H1 (cell line): ENCODE measurements at regions not wholly inside any gene's neighbourhood (a gene's known extent, or its start where the extent isn't known, plus 50 kb on each side); places are given as distances from the start of the nearest gene placed in this dataset.

Source experiments
- CTCF ChIA-PET: fragments of 300-600 bp; sonication (Branson Sonifier 250); formaldehyde crosslinking; loops from one replicate; lab custom pipeline; 2021; ENCODE audit not compliant: partially characterized antibody; lab: Charles Lee
- POLR2A ChIA-PET: fragments of 300-600 bp; sonication (Branson Sonifier 250); formaldehyde crosslinking; loops from one replicate; lab custom pipeline; 2021; ENCODE audit warnings: inconsistent platforms; ENCODE audit not compliant: partially characterized antibody; lab: Charles Lee
- DNase-seq, 2 experiments: peaks; one replicate each; pipeline versions ENCODE4 v3.0.0 to v3.0.0-alpha.2; 2010 to 2022; ENCODE audit warnings: low spot score in 2 of 2, low read depth in 1 of 2, mixed read lengths in 1 of 2
- FAIRE-seq: peaks from 2 replicates; lab custom pipeline; 2011; peaks lifted over from hg19 to GRCh38; lab: Jason Lieb, UNC
- H2AFZ ChIP-seq: 2 replicates; pipeline ENCODE4 v1.8.1; 2012; ENCODE audit warnings: low read length, inconsistent platforms
- H2AK5ac ChIP-seq: 2 replicates; pipeline ENCODE4 v1.6.1; 2013; ENCODE audit warnings: low read depth, low read length
- H2BK120ac ChIP-seq: replicated peaks from 2 replicates; pipeline ENCODE3; 2013; ENCODE audit warnings: low read depth, low read length, inconsistent platforms
- H2BK12ac ChIP-seq: 2 replicates; pipeline ENCODE4 v1.6.1; 2013; ENCODE audit warnings: low read depth, low read length
- H2BK15ac ChIP-seq: 2 replicates; pipeline ENCODE4 v1.6.1; 2013; ENCODE audit warnings: low read length
- H2BK20ac ChIP-seq: 2 replicates; pipeline ENCODE4 v1.6.1; 2013; ENCODE audit warnings: low read length
- H2BK5ac ChIP-seq: 2 replicates; pipeline ENCODE4 v1.6.1; 2013; ENCODE audit warnings: low read depth, low read length
- H3K14ac ChIP-seq: 2 replicates; pipeline ENCODE4 v1.6.1; 2013; ENCODE audit warnings: inconsistent platforms; ENCODE audit not compliant: insufficient read length
- H3K18ac ChIP-seq: 2 replicates; pipeline ENCODE4 v1.6.1; 2013; ENCODE audit warnings: low read length; ENCODE audit errors: extremely low read depth
- H3K23ac ChIP-seq: 2 replicates; pipeline ENCODE4 v1.6.1; 2013; ENCODE audit warnings: inconsistent platforms; ENCODE audit not compliant: insufficient read length
- H3K23me2 ChIP-seq: 2 replicates; pipeline ENCODE4 v1.6.1; 2013; ENCODE audit warnings: low read depth, low read length
- H3K27ac ChIP-seq: 2 replicates; pipeline ENCODE4 v1.6.1; 2011; ENCODE audit warnings: low read depth, low read length, inconsistent platforms
- H3K27me3 ChIP-seq, 4 experiments: replicated peaks in 1 of 4; 1 replicate in 1 of 4; 2 replicates in 3 of 4; pipeline versions ENCODE4 v1.6.1 to v1.8.1; 2011 to 2013; ENCODE audit warnings: low read length in 3 of 4, mild to moderate bottlenecking in 3 of 4, inconsistent platforms in 2 of 4, mixed read lengths in 2 of 4, moderate library complexity in 1 of 4; ENCODE audit not compliant: control insufficient read depth in 3 of 4, insufficient read depth in 3 of 4; ENCODE audit errors: extremely low read depth in 1 of 4
- H3K36me3 ChIP-seq, 4 experiments: 2 replicates each; pipeline versions ENCODE4 v1.6.1 to v1.8.1; 2011 to 2013; ENCODE audit warnings: mild to moderate bottlenecking in 4 of 4, low read length in 3 of 4, moderate library complexity in 2 of 4, control low read depth in 1 of 4, inconsistent platforms in 1 of 4; ENCODE audit not compliant: insufficient read depth in 4 of 4, control insufficient read depth in 2 of 4
- H3K4ac ChIP-seq: replicated peaks from 2 replicates; pipeline ENCODE3; 2013; ENCODE audit warnings: low read length, low read depth, mixed read lengths, inconsistent platforms; ENCODE audit not compliant: insufficient read length
- H3K4me1 ChIP-seq, 4 experiments: replicated peaks in 1 of 4; 1 replicate in 1 of 4; 2 replicates in 3 of 4; pipeline versions ENCODE4 v1.6.1 to v1.8.1; 2011 to 2013; ENCODE audit warnings: low read length in 3 of 4, inconsistent platforms in 2 of 4, mixed read lengths in 1 of 4; ENCODE audit not compliant: insufficient read depth in 4 of 4, control insufficient read depth in 3 of 4
- H3K4me2 ChIP-seq, 2 experiments: 2 replicates each; pipeline versions ENCODE4 v1.6.1 to v1.8.1; 2011 to 2013; ENCODE audit warnings: low read depth in 2 of 2, low read length in 2 of 2, control low read depth in 1 of 2, inconsistent platforms in 1 of 2, mild to moderate bottlenecking in 1 of 2; ENCODE audit not compliant: insufficient read depth in 1 of 2
- H3K4me3 ChIP-seq, 4 experiments: fragments of 200-600, 300-600 bp in 1 of 4; sonication (generic), shearing (Covaris generic), sonication (Bioruptor Twin) in 1 of 4; 2 replicates each; pipeline versions ENCODE4 v1.5.1 to v1.8.1; 2011 to 2016; ENCODE audit warnings: low read length in 4 of 4, low read depth in 3 of 4, control low read depth in 2 of 4, inconsistent platforms in 2 of 4, mild to moderate bottlenecking in 2 of 4, mixed read lengths in 1 of 4, moderate library complexity in 1 of 4; ENCODE audit not compliant: insufficient read depth in 2 of 4; ENCODE audit errors: extremely low read depth in 1 of 4
- H3K56ac ChIP-seq: replicated peaks from 2 replicates; pipeline ENCODE3; 2013; ENCODE audit warnings: low read depth, mild to moderate bottlenecking, mixed read lengths, low read length, inconsistent platforms; ENCODE audit not compliant: insufficient read length
- H3K79me1 ChIP-seq: 2 replicates; pipeline ENCODE4 v1.6.1; 2013; ENCODE audit warnings: low read depth, low read length, control low read depth
- H3K79me2 ChIP-seq, 2 experiments: 2 replicates each; pipeline versions ENCODE4 v1.6.1 to v1.8.1; 2012 to 2013; ENCODE audit warnings: low read length in 2 of 2, mild to moderate bottlenecking in 2 of 2, inconsistent platforms in 1 of 2; ENCODE audit not compliant: insufficient read depth in 2 of 2, control insufficient read depth in 1 of 2
- H3K9ac ChIP-seq, 4 experiments: replicated peaks in 1 of 4; 1 replicate in 1 of 4; 2 replicates in 3 of 4; pipeline versions ENCODE4 v1.6.1 to v1.8.1; 2011 to 2013; ENCODE audit warnings: low read depth in 3 of 4, low read length in 3 of 4, control low read depth in 2 of 4, mild to moderate bottlenecking in 2 of 4, moderate library complexity in 2 of 4, inconsistent platforms in 1 of 4; ENCODE audit errors: extremely low read depth in 1 of 4
- H3K9me3 ChIP-seq, 2 experiments: 2 replicates each; pipeline versions ENCODE4 v1.6.1 to v1.8.1; 2012 to 2013; ENCODE audit warnings: mild to moderate bottlenecking in 2 of 2, moderate library complexity in 2 of 2, control low read depth in 1 of 2, inconsistent platforms in 1 of 2, low read depth in 1 of 2, low read length in 1 of 2, mixed read lengths in 1 of 2; ENCODE audit not compliant: insufficient read depth in 2 of 2
- H4K20me1 ChIP-seq, 2 experiments: replicated peaks in 1 of 2; 2 replicates each; pipeline versions ENCODE3 to v1.8.1; 2011 to 2013; ENCODE audit warnings: inconsistent platforms in 2 of 2, low read length in 2 of 2, mild to moderate bottlenecking in 1 of 2; ENCODE audit not compliant: insufficient read depth in 2 of 2, control insufficient read depth in 1 of 2
- H4K5ac ChIP-seq: 2 replicates; pipeline ENCODE4 v1.6.1; 2013; ENCODE audit warnings: low read length, low read depth, mixed read lengths, inconsistent platforms; ENCODE audit not compliant: insufficient read length
- H4K8ac ChIP-seq: 2 replicates; pipeline ENCODE4 v1.8.0; 2013; ENCODE audit warnings: mild to moderate bottlenecking, moderate library complexity, low read length, inconsistent platforms; ENCODE audit not compliant: insufficient read depth; ENCODE audit errors: extremely low read depth
- H4K91ac ChIP-seq: replicated peaks from 2 replicates; pipeline ENCODE3; 2013; ENCODE audit warnings: low read length, mixed read lengths, inconsistent platforms; ENCODE audit not compliant: insufficient read length
- CREB1 ChIP-seq: IDR thresholded peaks from 2 replicates; pipeline ENCODE4 v1.6.1; 2012; ENCODE audit warnings: inconsistent platforms
- NANOG ChIP-seq: IDR thresholded peaks from 2 replicates; pipeline ENCODE4 v1.6.1; 2011; ENCODE audit warnings: low read length, low read depth, mild to moderate bottlenecking, inconsistent platforms; ENCODE audit not compliant: insufficient read depth, poor library complexity, severe bottlenecking
- POU5F1 ChIP-seq: IDR thresholded peaks from 2 replicates; pipeline ENCODE4 v1.6.1; 2011; ENCODE audit warnings: low read depth, mild to moderate bottlenecking, low read length, moderate library complexity
- RAD21 ChIP-seq, 2 experiments: IDR thresholded peaks in 1 of 2; conservative IDR thresholded peaks in 1 of 2; 2 replicates each; pipeline ENCODE4 v1.6.1; 2011; ENCODE audit warnings: low read depth in 2 of 2, low read length in 2 of 2, improper control_type of control experiment in 1 of 2, inconsistent platforms in 1 of 2, mild to moderate bottlenecking in 1 of 2, moderate library complexity in 1 of 2
- RNF2 ChIP-seq: fragments of 200-900, 300-1000 bp; sonication (generic); IDR thresholded peaks from 2 replicates; pipeline ENCODE4 v1.7.1; 2016; ENCODE audit warnings: borderline replicate concordance, low read depth, mild to moderate bottlenecking, antibody characterized with exemption, low read length; ENCODE audit not compliant: poor library complexity, severe bottlenecking; ENCODE audit errors: missing control alignments
- SIX5 ChIP-seq: IDR thresholded peaks from 2 replicates; pipeline ENCODE4 v1.6.1; 2011; ENCODE audit warnings: mild to moderate bottlenecking, low read depth, low read length
- SUZ12 ChIP-seq: fragments of 200-600 bp; sonication (generic); IDR thresholded peaks from 2 replicates; pipeline ENCODE4 v1.6.1; 2012; ENCODE audit warnings: mild to moderate bottlenecking, inconsistent platforms, low read length, moderate library complexity, mixed read lengths

DNA sequence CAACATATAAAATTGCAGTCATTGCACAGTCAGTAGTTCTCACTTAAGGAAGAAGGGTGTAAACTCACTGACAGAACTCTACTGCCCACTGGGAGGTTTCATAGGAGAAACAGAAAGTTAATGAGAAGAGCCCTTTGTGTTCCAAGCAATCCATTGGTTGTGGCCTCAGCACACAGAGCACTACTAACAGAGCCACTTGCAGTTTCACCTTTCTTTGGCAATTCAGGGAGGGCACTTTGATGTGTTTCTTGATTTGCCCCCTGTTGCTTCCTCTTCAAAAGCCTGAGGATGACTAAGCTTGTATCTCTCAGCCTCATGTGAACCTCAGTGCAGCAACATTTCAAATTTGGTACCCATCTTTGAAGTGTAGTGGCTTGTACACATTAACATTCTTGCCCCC lies 409.4 kb downstream of the DMRTA1 start:
- Histone ChIP-seq H3K9me3 (no peaks in the 10 kb centered on the region), H3K79me1 (no peaks in the 10 kb centered on the region), H3K36me3 (no peaks in the 10 kb centered on the region), H2BK5ac (no peak overlapping the region), H3K56ac (no peak overlapping the region), H2AFZ (peak overlapping the region; percentile 57; the same call in 1 of the 2 replicates), H3K4ac (no peak overlapping the region), H3K23me2 (no peaks in the 10 kb centered on the region), H3K4me3 (no peak overlapping the region), H3K4me2 (no peak overlapping the region), H2BK120ac (no peak overlapping the region), H2BK12ac (no peak overlapping the region), H3K9ac (no peak overlapping the region), H2BK15ac (no peak overlapping the region), H3K23ac (no peak overlapping the region), H4K20me1 (no peaks in the 10 kb centered on the region), H3K27ac (no peak overlapping the region), H3K27me3 (no peaks in the 10 kb centered on the region), H2AK5ac (no peak overlapping the region), H4K8ac (no peak overlapping the region), H3K14ac (no peak overlapping the region), H3K4me1 (no peaks in the 10 kb centered on the region), H2BK20ac (no peak overlapping the region), H3K18ac (no peak overlapping the region), H3K79me2 (no peaks in the 10 kb centered on the region), H4K5ac (no peak overlapping the region), H4K91ac (no peak overlapping the region)
- no peak for TF ChIP-seq SIX5
- no peak for TF ChIP-seq NANOG
- no peak for TF ChIP-seq RNF2
- TF ChIP-seq POU5F1: no peak
- TF ChIP-seq CREB1: no peak
- TF ChIP-seq SUZ12: no peak
- TF ChIP-seq RAD21 (IDR thresholded peaks at IDR 0.05 in 1 of 2, conservative IDR thresholded peaks at IDR 0.05 in 1 of 2; ENCODE audit: low read depth in 2 of 2, low read length in 2 of 2): no peak
- no peak for DNase-seq
- ChIA-PET CTCF (no interaction called here), POLR2A (no interaction called here)
- FAIRE-seq: no peak
